Suprapubic skin (tissue), 4 donors: ENCODE measurements at regions not wholly inside any gene's neighbourhood (a gene's known extent, or its start where the extent isn't known, plus 50 kb on each side); places are given as distances from the start of the nearest gene placed in this dataset.

Experiments used
- EP300 ChIP-seq: sonication (generic); formaldehyde crosslinking; IDR thresholded peaks from one replicate; pipeline ENCODE4 v1.6.1; 2017; ENCODE audit warnings: antibody characterized with exemption
- POLR2A ChIP-seq, 2 donors: fragments of 450-650 bp; IDR thresholded peaks; one replicate each; pipeline ENCODE4 v1.6.1; 2017; ENCODE audit warnings: antibody characterized with exemption in 2 of 2, mild to moderate bottlenecking in 2 of 2, moderate library complexity in 2 of 2
- POLR2AphosphoS5 ChIP-seq, 3 donors: sonication (generic); formaldehyde crosslinking; IDR thresholded peaks; one replicate each; pipeline ENCODE4 v1.6.1; 2017; ENCODE audit warnings: antibody characterized with exemption in 3 of 3
- TF ChIP-seq, protein P1 (sequence below), 2 donors: fragments of 200-600 bp in 1 of 2; fragments of 450-650 bp in 1 of 2; sonication (generic) in 1 of 2; IDR thresholded peaks; one replicate each; pipeline ENCODE4 v1.5.1; 2016 to 2019; ENCODE audit warnings: antibody characterized with exemption in 2 of 2, mild to moderate bottlenecking in 1 of 2, moderate library complexity in 1 of 2

DNA sequence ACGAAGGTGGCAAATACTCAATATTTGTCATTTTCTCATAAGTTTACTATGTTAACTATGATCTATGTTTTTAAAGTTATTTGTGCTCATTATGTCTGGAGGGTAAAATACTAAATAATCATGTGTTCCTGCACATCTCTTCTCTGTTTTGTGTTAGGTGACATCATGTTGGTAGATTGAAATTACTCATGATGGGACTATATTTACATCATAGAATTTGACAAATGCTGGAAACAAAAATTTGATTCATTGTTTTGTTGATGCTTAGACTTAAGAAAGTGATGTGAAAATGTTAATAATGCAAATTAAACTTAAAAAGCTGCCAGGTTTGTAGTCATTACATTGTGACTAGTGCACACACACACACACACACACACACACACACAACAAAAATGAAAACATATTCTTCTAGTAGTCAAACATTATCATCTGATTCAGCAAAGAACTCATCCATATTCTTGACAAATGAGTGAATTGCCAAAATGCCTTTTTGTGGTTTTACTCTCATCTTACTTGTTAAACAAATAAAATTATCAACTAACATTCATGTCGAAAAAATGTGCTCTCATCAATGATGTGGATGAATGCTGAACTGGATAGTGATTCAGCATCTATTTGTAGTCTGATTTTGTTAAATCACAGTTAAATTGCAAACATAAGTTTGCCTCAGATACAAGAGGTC, 870.7 kb downstream of the BRINP3 start:
- TF ChIP-seq, protein P1, sequence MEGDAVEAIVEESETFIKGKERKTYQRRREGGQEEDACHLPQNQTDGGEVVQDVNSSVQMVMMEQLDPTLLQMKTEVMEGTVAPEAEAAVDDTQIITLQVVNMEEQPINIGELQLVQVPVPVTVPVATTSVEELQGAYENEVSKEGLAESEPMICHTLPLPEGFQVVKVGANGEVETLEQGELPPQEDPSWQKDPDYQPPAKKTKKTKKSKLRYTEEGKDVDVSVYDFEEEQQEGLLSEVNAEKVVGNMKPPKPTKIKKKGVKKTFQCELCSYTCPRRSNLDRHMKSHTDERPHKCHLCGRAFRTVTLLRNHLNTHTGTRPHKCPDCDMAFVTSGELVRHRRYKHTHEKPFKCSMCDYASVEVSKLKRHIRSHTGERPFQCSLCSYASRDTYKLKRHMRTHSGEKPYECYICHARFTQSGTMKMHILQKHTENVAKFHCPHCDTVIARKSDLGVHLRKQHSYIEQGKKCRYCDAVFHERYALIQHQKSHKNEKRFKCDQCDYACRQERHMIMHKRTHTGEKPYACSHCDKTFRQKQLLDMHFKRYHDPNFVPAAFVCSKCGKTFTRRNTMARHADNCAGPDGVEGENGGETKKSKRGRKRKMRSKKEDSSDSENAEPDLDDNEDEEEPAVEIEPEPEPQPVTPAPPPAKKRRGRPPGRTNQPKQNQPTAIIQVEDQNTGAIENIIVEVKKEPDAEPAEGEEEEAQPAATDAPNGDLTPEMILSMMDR (IDR thresholded peaks at IDR 0.05), result no peak
- TF ChIP-seq POLR2A (IDR thresholded peaks at IDR 0.05) (no peak), POLR2AphosphoS5 (IDR thresholded peaks at IDR 0.05) (no peak), EP300 (no peak)
